Bronchial epithelial cell (primary cell): ENCODE measurements at regions not wholly inside any gene's neighbourhood (a gene's known extent, or its start where the extent isn't known, plus 50 kb on each side); places are given as distances from the start of the nearest gene placed in this dataset.

Source experiments
- DNase-seq: peaks from one replicate; pipeline ENCODE4 v3.0.0-alpha.2; 2010; ENCODE audit warnings: low read depth
- FAIRE-seq: peaks from 2 replicates; lab custom pipeline; 2011; peaks lifted over from hg19 to GRCh38; lab: Jason Lieb, UNC
- H3K27me3 ChIP-seq: 2 replicates; pipeline ENCODE4 v1.5.1; 2011; ENCODE audit warnings: low read length; ENCODE audit not compliant: control insufficient read depth, insufficient read depth
- H3K36me3 ChIP-seq: 2 replicates; pipeline ENCODE4 v1.5.1; 2011; ENCODE audit warnings: low read length; ENCODE audit not compliant: control insufficient read depth, insufficient read depth
- H3K4me3 ChIP-seq: 2 replicates; pipeline ENCODE4 v1.5.1; 2011; ENCODE audit warnings: mild to moderate bottlenecking, low read depth, low read length, control low read depth
- CTCF ChIP-seq: IDR thresholded peaks from 2 replicates; pipeline ENCODE4 v1.5.1; 2011; ENCODE audit warnings: mild to moderate bottlenecking, moderate library complexity, low read length, control low read depth, inconsistent platforms; ENCODE audit not compliant: insufficient read depth, severe bottlenecking

GRCh38 chr1:5424802-5425703, 567.2 kb downstream of the NPHP4 start:
- DNase-seq, result peak; percentile 83
- FAIRE-seq, result no peak
- TF ChIP-seq CTCF, result no peak
- Histone ChIP-seq H3K27me3 (no peaks in the 10 kb centered on the region), H3K36me3 (no peaks in the 10 kb centered on the region), H3K4me3 (no peak overlapping the region)

GRCh38 chr1:5423109-5423508, 569.1 kb downstream of the NPHP4 start:
- no peaks in the 10 kb centered on the region for H3K36me3 ChIP-seq
- no peak for FAIRE-seq

GRCh38 chr1:5419501-5419900, 572.7 kb downstream of the NPHP4 start:
- Histone ChIP-seq H3K27me3 (no peaks in the 10 kb centered on the region), H3K4me3 (no peak overlapping the region), H3K36me3 (no peaks in the 10 kb centered on the region)
- no peak for TF ChIP-seq CTCF
- FAIRE-seq, result no peak
- DNase-seq, result no peak

More at GRCh38 chr1:5423109-5423508, 569.1 kb downstream of the NPHP4 start:
- no peaks in the 10 kb centered on the region for H3K27me3 ChIP-seq
- peak; percentile 8 for DNase-seq
- H3K4me3 ChIP-seq, result no peak overlapping the region
- TF ChIP-seq CTCF, result no peak

- FAIRE-seq, result no peak
- no peak for TF ChIP-seq CTCF
- Histone ChIP-seq H3K4me3 (no peak overlapping the region), H3K27me3 (no peaks in the 10 kb centered on the region), H3K36me3 (no peaks in the 10 kb centered on the region)
- no peak for DNase-seq
Observed at GRCh38 chr1:5416518-5416917, 575.7 kb downstream of the NPHP4 start.

- Histone ChIP-seq H3K4me3 (no peak overlapping the region), H3K27me3 (no peaks in the 10 kb centered on the region), H3K36me3 (no peaks in the 10 kb centered on the region)
- DNase-seq, result no peak
- no peak for FAIRE-seq
- TF ChIP-seq CTCF, result no peak
Observed at GRCh38 chr1:5415606-5416005, 576.6 kb downstream of the NPHP4 start.
